GM23338 (cell line): ENCODE measurements at regions not wholly inside any gene's neighbourhood (a gene's known extent, or its start where the extent isn't known, plus 50 kb on each side); places are given as distances from the start of the nearest gene placed in this dataset.

Experiments used
- ATAC-seq: fragments of 200-7000 bp; cut with Tn5 transposase; 3 replicates; pipeline ENCODE4 v1.9.1; 2020
- DNase-seq: peaks from one replicate; pipeline ENCODE4 v3.0.0-alpha.2; 2015; ENCODE audit warnings: low spot score
- H2AFZ ChIP-seq: fragments of 200-600 bp; sonication (generic); 2 replicates; pipeline ENCODE4 v1.8.0; 2016; ENCODE audit warnings: antibody characterized with exemption, mild to moderate bottlenecking, moderate library complexity
- H3F3A ChIP-seq: fragments of 200-600 bp; sonication (generic); replicated peaks from 2 replicates; pipeline ENCODE4 v1.8.0; 2017; ENCODE audit warnings: antibody characterized with exemption, mixed run types, low read depth
- H3K27ac ChIP-seq: fragments of 200-600 bp; sonication (generic); 2 replicates; pipeline ENCODE4 v1.6.1; 2016; ENCODE audit warnings: low read depth
- H3K27me3 ChIP-seq: fragments of 200-600 bp; sonication (generic); 2 replicates; pipeline ENCODE4 v1.8.0; 2016; ENCODE audit warnings: mild to moderate bottlenecking, mixed run types, moderate library complexity; ENCODE audit not compliant: insufficient read depth
- H3K36me3 ChIP-seq: fragments of 200-600 bp; sonication (generic); 2 replicates; pipeline ENCODE4 v1.8.0; 2016; ENCODE audit warnings: mild to moderate bottlenecking; ENCODE audit not compliant: insufficient read depth
- H3K4me1 ChIP-seq: fragments of 200-600 bp; sonication (generic); 2 replicates; pipeline ENCODE4 v1.8.0; 2016; ENCODE audit warnings: mild to moderate bottlenecking, moderate library complexity; ENCODE audit not compliant: insufficient read depth
- H3K4me2 ChIP-seq: fragments of 200-600 bp; sonication (generic); 2 replicates; pipeline ENCODE4 v1.7.1; 2017; ENCODE audit warnings: mixed run types
- H3K4me3 ChIP-seq: fragments of 200-600 bp; sonication (generic); 2 replicates; pipeline ENCODE4 v1.6.1; 2016; ENCODE audit warnings: mixed run types
- H3K79me2 ChIP-seq: fragments of 200-600 bp; sonication (generic); replicated peaks from 2 replicates; pipeline ENCODE4 v1.8.0; 2017; ENCODE audit warnings: mild to moderate bottlenecking; ENCODE audit not compliant: insufficient read depth
- H3K9me2 ChIP-seq: fragments of 200-600 bp; sonication (generic); 2 replicates; pipeline ENCODE4 v1.8.0; 2017; ENCODE audit not compliant: insufficient read depth
- H4K20me1 ChIP-seq: fragments of 200-600 bp; sonication (generic); replicated peaks from 2 replicates; pipeline ENCODE4 v1.8.0; 2017; ENCODE audit warnings: mild to moderate bottlenecking; ENCODE audit not compliant: insufficient read depth
- H3K27ac Mint-ChIP-seq: 2 replicates; pipeline ENCODE4 v1.8.0; 2020; ENCODE audit warnings: inconsistent platforms, mild to moderate bottlenecking, moderate library complexity, mixed read lengths
- H3K27me3 Mint-ChIP-seq: 3 replicates; pipeline ENCODE4 v1.8.0; 2022; ENCODE audit warnings: low read depth, mild to moderate bottlenecking, moderate library complexity, mixed read lengths, inconsistent platforms; ENCODE audit not compliant: insufficient read depth, poor library complexity
- H3K36me3 Mint-ChIP-seq: 3 replicates; pipeline ENCODE4 v1.8.0; 2021; ENCODE audit warnings: low read depth, mild to moderate bottlenecking, inconsistent platforms, moderate library complexity, mixed read lengths
- H3K4me1 Mint-ChIP-seq: 3 replicates; pipeline ENCODE4 v1.8.0; 2020; ENCODE audit warnings: mild to moderate bottlenecking, inconsistent platforms, mixed read lengths
- H3K4me3 Mint-ChIP-seq: 3 replicates; pipeline ENCODE4 v1.8.0; 2021; ENCODE audit warnings: moderate library complexity, mild to moderate bottlenecking, inconsistent platforms, mixed read lengths
- H3K9me3 Mint-ChIP-seq: 3 replicates; pipeline ENCODE4 v1.8.0; 2020; ENCODE audit warnings: moderate library complexity, mild to moderate bottlenecking, inconsistent platforms, mixed read lengths
- CREB1 ChIP-seq: fragments of 250-450 bp; sonication (Bioruptor Pico); IDR thresholded peaks from 2 replicates; pipeline ENCODE4 v1.5.0; 2020; ENCODE audit warnings: low read depth, mild to moderate bottlenecking, moderate library complexity
- CTCF ChIP-seq, 2 experiments: fragments of 200-600 bp in 1 of 2; sonication (generic) in 1 of 2; conservative IDR thresholded peaks; 2 replicates each; pipeline versions ENCODE4 v1.5.1 to v1.6.1; 2016 to 2017; ENCODE audit warnings: antibody characterized with exemption in 2 of 2, low read depth in 2 of 2, mild to moderate bottlenecking in 2 of 2, moderate library complexity in 1 of 2
- ETS1 ChIP-seq: IDR thresholded peaks from 2 replicates; pipeline ENCODE4 v1.6.1; 2016; ENCODE audit warnings: antibody characterized with exemption
- EZH2 ChIP-seq: fragments of 200-600 bp; sonication (generic); IDR thresholded peaks from one replicate; pipeline ENCODE4 v1.8.0; 2017; ENCODE audit warnings: antibody characterized with exemption, mild to moderate bottlenecking, low read depth; ENCODE audit not compliant: unreplicated experiment
- EZH2phosphoT487 ChIP-seq: fragments of 200-600 bp; sonication (generic); IDR thresholded peaks from one replicate; pipeline ENCODE4 v1.8.1; 2018; ENCODE audit warnings: antibody characterized with exemption; ENCODE audit not compliant: unreplicated experiment
- JUNB ChIP-seq: IDR thresholded peaks from one replicate; pipeline ENCODE4 v1.6.1; 2016; ENCODE audit warnings: antibody characterized with exemption; ENCODE audit not compliant: unreplicated experiment
- NANOG ChIP-seq: IDR thresholded peaks from 2 replicates; pipeline ENCODE4 v1.6.1; 2016; ENCODE audit warnings: antibody characterized with exemption, borderline replicate concordance
- REST ChIP-seq: IDR thresholded peaks from one replicate; pipeline ENCODE4 v1.6.1; 2018; ENCODE audit warnings: antibody characterized with exemption; ENCODE audit not compliant: unreplicated experiment
- STAT1 ChIP-seq: IDR thresholded peaks from one replicate; pipeline ENCODE4 v1.6.1; 2016; ENCODE audit warnings: antibody characterized with exemption; ENCODE audit not compliant: unreplicated experiment
- ZNF114 ChIP-seq: fragments of 250-450 bp; sonication (Bioruptor Pico); IDR thresholded peaks from 2 replicates; pipeline ENCODE4 v1.5.0; 2020; ENCODE audit warnings: mild to moderate bottlenecking, moderate library complexity
- ZNF331 ChIP-seq: fragments of 250-450 bp; sonication (Bioruptor Pico); IDR thresholded peaks from 2 replicates; pipeline ENCODE4 v1.5.0; 2020; ENCODE audit warnings: low read depth, mild to moderate bottlenecking, moderate library complexity

- no peak for TF ChIP-seq CTCF (conservative IDR thresholded peaks at IDR 0.05; ENCODE audit: low read depth in 2 of 2)
- TF ChIP-seq NANOG, result no peak
Observed at GRCh38 chr7:10789170-10789569, 184.5 kb upstream of the PHF14 start (continued).

- H3K4me2 ChIP-seq, result no peak overlapping the region
- no peaks in the 10 kb centered on the region for H3K4me1 ChIP-seq
- no peaks in the 10 kb centered on the region for H4K20me1 ChIP-seq
- no peaks in the 10 kb centered on the region for H3K36me3 ChIP-seq
- no peaks in the 10 kb centered on the region for H3K9me2 ChIP-seq
- H3K4me1 Mint-ChIP-seq, result no peaks in the 10 kb centered on the region
- H3K4me3 Mint-ChIP-seq, result no peak overlapping the region
- no peak for DNase-seq
- H3K27me3 ChIP-seq, result no peaks in the 10 kb centered on the region
- no peaks in the 10 kb centered on the region for H3K79me2 ChIP-seq
- peaks cover 3% of the 10 kb centered on the region; the same call in 2 of the 3 replicates for H3K9me3 Mint-ChIP-seq
- TF ChIP-seq EZH2phosphoT487 (no peak), ETS1 (no peak)
- H3F3A ChIP-seq, result no peaks in the 10 kb centered on the region
- no peak overlapping the region for H3K27ac Mint-ChIP-seq
- H3K36me3 Mint-ChIP-seq, result peaks cover 3% of the 10 kb centered on the region; the same call in 1 of the 3 replicates
- no peaks in the 10 kb centered on the region for H3K27me3 Mint-ChIP-seq
- H2AFZ ChIP-seq, result no peak overlapping the region
- no peak overlapping the region for H3K4me3 ChIP-seq
- no peak overlapping the region for H3K27ac ChIP-seq
- ATAC-seq, result no peak
Observed at GRCh38 chr7:10790910-10791309, 182.8 kb upstream of the PHF14 start.

GRCh38 chr7:10793995-10794775 lies 179.5 kb upstream of the PHF14 start:
- ATAC-seq (no peak), DNase-seq (no peak)
- Mint-ChIP-seq H3K4me3 (no peak overlapping the region), H3K27ac (no peak overlapping the region), H3K4me1 (no peaks in the 10 kb centered on the region; the same call in 2 of the 3 replicates), H3K9me3 (peaks cover 5% of the 10 kb centered on the region; the same call in 2 of the 3 replicates), H3K27me3 (no peaks in the 10 kb centered on the region), H3K36me3 (peaks cover 4% of the 10 kb centered on the region; the same call in 1 of the 3 replicates)
- Histone ChIP-seq H3K79me2 (no peaks in the 10 kb centered on the region), H3K27ac (no peak overlapping the region), H3K36me3 (no peaks in the 10 kb centered on the region), H2AFZ (no peak overlapping the region), H3K4me2 (no peak overlapping the region), H3K27me3 (no peaks in the 10 kb centered on the region), H3K4me3 (no peak overlapping the region), H3F3A (no peaks in the 10 kb centered on the region), H4K20me1 (no peaks in the 10 kb centered on the region), H3K4me1 (0 out of 2 replicates have a peak, but pooled peaks cover 4% of the 10 kb centered on the region), H3K9me2 (no peaks in the 10 kb centered on the region)
- TF ChIP-seq STAT1 (no peak), JUNB (no peak), ZNF114 (no peak), EZH2 (no peak), REST (no peak), ZNF331 (no peak), NANOG (no peak), CREB1 (no peak), CTCF (conservative IDR thresholded peaks at IDR 0.05; ENCODE audit: low read depth in 2 of 2) (no peak)
